WTC11 (cell line): ENCODE measurements at regions not wholly inside any gene's neighbourhood (a gene's known extent, or its start where the extent isn't known, plus 50 kb on each side); places are given as distances from the start of the nearest gene placed in this dataset.

Experiments used
- CBFB ChIP-seq: sonication (generic); formaldehyde crosslinking; IDR thresholded peaks from 2 replicates; pipeline ENCODE4 v1.8.1; 2022; ENCODE audit warnings: mild to moderate bottlenecking, low read depth, missing genetic modification reagents
- CTCF ChIP-seq: fragments of 200-600 bp; IDR thresholded peaks from 2 replicates; pipeline ENCODE4 v1.8.0; 2022; ENCODE audit warnings: antibody characterized with exemption
- JUN ChIP-seq: sonication (generic); formaldehyde crosslinking; IDR thresholded peaks from 2 replicates; pipeline ENCODE4 v1.8.0; 2023; ENCODE audit warnings: mild to moderate bottlenecking, missing genetic modification reagents
- MLX ChIP-seq: sonication (generic); formaldehyde crosslinking; IDR thresholded peaks from 2 replicates; pipeline ENCODE4 v1.8.1; 2023; ENCODE audit warnings: mild to moderate bottlenecking, missing genetic modification reagents, moderate library complexity

GRCh38 chr12:78726854-78727253 is 137.7 kb upstream of the SYT1 start:
- TF ChIP-seq CTCF, result no peak
- no peak for TF ChIP-seq JUN (CRISPR knock-in tag)
- TF ChIP-seq MLX (CRISPR knock-in tag), result no peak
- no peak for TF ChIP-seq CBFB (CRISPR knock-in tag)
